SK-N-SH (cell line): ENCODE measurements at regions not wholly inside any gene's neighbourhood (a gene's known extent, or its start where the extent isn't known, plus 50 kb on each side); places are given as distances from the start of the nearest gene placed in this dataset.

Experiments
- CTCF ChIA-PET: fragments of 300-600, 350-600 bp; formaldehyde crosslinking; extraction: SDS; loops from one replicate; lab custom pipeline; 2021; lab: Yijun Ruan, JAX
- POLR2A ChIA-PET: fragments of 350-600 bp; sonication (Branson Sonifier 250); formaldehyde crosslinking; extraction: SDS; loops from one replicate; lab custom pipeline; 2020; ENCODE audit warnings: antibody characterized with exemption, inconsistent platforms; lab: Yijun Ruan, JAX
- DNase-seq: peaks from one replicate; pipeline ENCODE4 v3.0.0; 2012
- H2AFZ ChIP-seq: fragments of 200-600 bp; sonication (generic); 2 replicates; pipeline ENCODE4 v1.8.1; 2016; ENCODE audit warnings: antibody characterized with exemption, mild to moderate bottlenecking, low read depth
- H3F3A ChIP-seq: fragments of 200-600 bp; sonication (generic); replicated peaks from 2 replicates; pipeline ENCODE3; 2016; ENCODE audit warnings: antibody characterized with exemption, mild to moderate bottlenecking; ENCODE audit not compliant: insufficient read depth
- H3K27ac ChIP-seq, 2 experiments: fragments of 200-500 bp in 1 of 2; fragments of 200-600 bp in 1 of 2; sonication (Bioruptor generic) in 1 of 2; sonication (generic), shearing (Covaris generic) in 1 of 2; 2 replicates each; pipeline versions ENCODE4 v1.5.1 to v1.6.1; 2014 to 2016; ENCODE audit warnings: low read depth in 2 of 2, inconsistent platforms in 1 of 2, low read length in 1 of 2, mild to moderate bottlenecking in 1 of 2, mixed read lengths in 1 of 2
- H3K27me3 ChIP-seq: fragments of 200-600 bp; sonication (generic), shearing (Covaris generic); 2 replicates; pipeline ENCODE4 v1.6.1; 2016; ENCODE audit warnings: mixed run types; ENCODE audit not compliant: insufficient read depth
- H3K36me3 ChIP-seq, 2 experiments: fragments of 200-500 bp in 1 of 2; fragments of 200-600 bp in 1 of 2; sonication (Bioruptor generic) in 1 of 2; sonication (generic) in 1 of 2; replicated peaks in 1 of 2; 2 replicates each; pipeline versions ENCODE3 to v1.5.1; 2014 to 2016; ENCODE audit warnings: low read length in 1 of 2, mild to moderate bottlenecking in 1 of 2; ENCODE audit not compliant: insufficient read depth in 2 of 2, control insufficient read depth in 1 of 2
- H3K4me1 ChIP-seq, 2 experiments: fragments of 200-500 bp in 1 of 2; fragments of 200-600 bp in 1 of 2; sonication (Bioruptor generic) in 1 of 2; sonication (generic), shearing (Covaris generic) in 1 of 2; 2 replicates each; pipeline versions ENCODE4 v1.5.1 to v1.6.1; 2014 to 2016; ENCODE audit warnings: low read depth in 1 of 2, low read length in 1 of 2, mixed run types in 1 of 2; ENCODE audit not compliant: insufficient read depth in 2 of 2, control insufficient read depth in 1 of 2
- H3K4me2 ChIP-seq: fragments of 200-600 bp; sonication (generic), shearing (Covaris generic); 2 replicates; pipeline ENCODE4 v1.6.1; 2017; ENCODE audit warnings: mixed run types
- H3K4me3 ChIP-seq, 2 experiments: fragments of 200-500 bp in 1 of 2; fragments of 200-600 bp in 1 of 2; sonication (Bioruptor generic) in 1 of 2; sonication (generic), shearing (Covaris generic) in 1 of 2; 2 replicates each; pipeline versions ENCODE4 v1.5.1 to v1.8.1; 2014 to 2016; ENCODE audit warnings: low read depth in 2 of 2, inconsistent platforms in 1 of 2, low read length in 1 of 2, mild to moderate bottlenecking in 1 of 2, mixed read lengths in 1 of 2, moderate library complexity in 1 of 2
- H3K79me2 ChIP-seq: fragments of 200-600 bp; sonication (generic); 2 replicates; pipeline ENCODE4 v1.8.1; 2017; ENCODE audit warnings: mild to moderate bottlenecking; ENCODE audit not compliant: insufficient read depth
- H3K9ac ChIP-seq: fragments of 200-600 bp; sonication (generic); 2 replicates; pipeline ENCODE4 v1.6.1; 2017; ENCODE audit warnings: mixed run types
- H3K9me2 ChIP-seq: fragments of 200-600 bp; sonication (generic); 2 replicates; pipeline ENCODE4 v1.6.1; 2017; ENCODE audit warnings: mixed run types
- H3K9me3 ChIP-seq: fragments of 200-600 bp; sonication (generic); 2 replicates; pipeline ENCODE4 v1.6.1; 2017; ENCODE audit warnings: mixed run types, mild to moderate bottlenecking, moderate library complexity
- H4K20me1 ChIP-seq: fragments of 200-600 bp; sonication (generic); 2 replicates; pipeline ENCODE4 v1.6.1; 2017; ENCODE audit warnings: mild to moderate bottlenecking, mixed run types; ENCODE audit not compliant: insufficient read depth
- EZH2phosphoT487 ChIP-seq: fragments of 200-600 bp; sonication (generic); IDR thresholded peaks from 2 replicates; pipeline ENCODE4 v1.6.1; 2017; ENCODE audit warnings: low read depth, mixed run types, mild to moderate bottlenecking, antibody characterized with exemption, moderate library complexity, borderline replicate concordance
- FOXM1 ChIP-seq: IDR thresholded peaks from 2 replicates; pipeline ENCODE4 v1.4.0; 2012; ENCODE audit warnings: low read depth, mild to moderate bottlenecking
- GABPA ChIP-seq: IDR thresholded peaks from 2 replicates; pipeline ENCODE4 v1.4.0; 2012; ENCODE audit warnings: low read depth, mild to moderate bottlenecking
- RXRA ChIP-seq: IDR thresholded peaks from 2 replicates; pipeline ENCODE4 v1.4.0; 2012; ENCODE audit warnings: low read depth, mild to moderate bottlenecking, borderline replicate concordance
- TCF12 ChIP-seq: IDR thresholded peaks from 2 replicates; pipeline ENCODE4 v1.4.0; 2012
- TEAD4 ChIP-seq: IDR thresholded peaks from 2 replicates; pipeline ENCODE4 v1.4.0; 2012; ENCODE audit warnings: mild to moderate bottlenecking, borderline replicate concordance; ENCODE audit not compliant: insufficient read depth
- USF2 ChIP-seq: fragments of 150-350 bp; IDR thresholded peaks from 2 replicates; pipeline ENCODE4 v1.6.1; 2017; ENCODE audit warnings: antibody characterized with exemption, low read length, low read depth, borderline replicate concordance
- ZBTB33 ChIP-seq: IDR thresholded peaks from 2 replicates; pipeline ENCODE4 v1.4.0; 2012; ENCODE audit warnings: low read depth, borderline replicate concordance
- WGBS: methylation state at CpG from one replicate; pipeline ENCODE4 v1.1.6; 2017; ENCODE audit warnings: low lambda C conversion rate; 5-methylcytosine and 5-hydroxymethylcytosine counted together
- TF ChIP-seq, protein P1 (sequence below): IDR thresholded peaks from 2 replicates; pipeline ENCODE4 v1.4.0; 2012; ENCODE audit warnings: low read depth
- TF ChIP-seq, protein P2 (sequence below): fragments of 200-600 bp; sonication (generic); IDR thresholded peaks from 2 replicates; pipeline ENCODE4 v1.6.1; 2017; ENCODE audit warnings: antibody characterized with exemption, mild to moderate bottlenecking, moderate library complexity
- TF ChIP-seq, protein P3 (sequence below): IDR thresholded peaks from 2 replicates; pipeline ENCODE4 v1.4.0; 2012; ENCODE audit warnings: low read depth, borderline replicate concordance

GRCh38 chr1:4421986-4422385 lies 232.4 kb upstream of the AJAP1 start (continued):
- TF ChIP-seq ZBTB33 (no peak), RXRA (no peak), GABPA (no peak)

DNA sequence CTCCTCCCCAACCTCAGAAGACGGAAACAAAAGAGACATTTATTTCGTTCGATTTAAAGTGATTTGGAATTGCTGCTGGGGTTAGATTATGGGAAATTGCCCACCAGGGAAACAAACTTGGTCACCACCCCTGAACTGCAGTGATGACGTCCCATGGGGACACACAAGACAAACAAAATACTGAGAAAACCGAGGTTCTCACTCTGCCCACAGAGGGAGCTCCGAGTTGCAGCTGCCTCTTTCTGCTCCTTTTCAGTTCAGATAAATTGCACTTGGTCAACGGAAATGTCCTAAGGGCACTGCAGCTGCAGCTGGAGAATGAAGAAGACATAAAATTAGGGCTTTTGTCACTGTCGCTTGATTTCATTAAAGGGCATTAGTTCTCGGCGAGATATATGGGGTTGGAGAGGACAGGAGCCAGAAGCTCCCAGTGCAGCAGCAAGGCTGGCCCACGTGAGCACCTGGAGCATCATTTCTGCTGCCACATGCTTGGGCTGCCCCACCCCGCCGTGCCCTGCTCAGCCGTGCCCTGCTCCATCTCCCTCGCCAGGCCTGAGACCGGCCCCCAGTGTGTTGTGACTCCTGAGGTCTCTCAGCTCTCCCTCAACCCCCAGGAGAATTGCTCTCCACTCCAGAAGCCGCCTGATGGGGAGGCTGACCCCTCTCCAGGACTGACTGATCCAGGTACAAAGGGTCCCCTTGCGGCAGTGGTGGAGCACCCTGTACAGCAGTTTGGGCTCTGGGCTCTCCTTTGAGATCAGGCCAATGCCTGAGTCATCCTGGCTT lies 231.7 kb upstream of the AJAP1 start:
- POLR2A ChIA-PET = no interaction called here

More for the DNA sequence above, 231.7 kb upstream of the AJAP1 start:
- Histone ChIP-seq H3K27me3 (no peaks in the 10 kb centered on the region), H3F3A (no peaks in the 10 kb centered on the region), H3K4me3 (no peak overlapping the region), H3K9me3 (no peaks in the 10 kb centered on the region), H3K4me1 (no peaks in the 10 kb centered on the region), H3K27ac (no peak overlapping the region), H3K36me3 (no peaks in the 10 kb centered on the region), H4K20me1 (no peaks in the 10 kb centered on the region), H3K9me2 (no peaks in the 10 kb centered on the region), H3K4me2 (no peak overlapping the region), H3K79me2 (no peaks in the 10 kb centered on the region), H3K9ac (no peak overlapping the region), H2AFZ (no peak overlapping the region)
- TF ChIP-seq FOXM1 (no peak), EZH2phosphoT487 (no peak), TCF12 (no peak), USF2 (no peak), TEAD4 (no peak)
- TF ChIP-seq, protein P1, sequence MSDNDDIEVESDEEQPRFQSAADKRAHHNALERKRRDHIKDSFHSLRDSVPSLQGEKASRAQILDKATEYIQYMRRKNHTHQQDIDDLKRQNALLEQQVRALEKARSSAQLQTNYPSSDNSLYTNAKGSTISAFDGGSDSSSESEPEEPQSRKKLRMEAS = no peak
- TF ChIP-seq, protein P2, sequence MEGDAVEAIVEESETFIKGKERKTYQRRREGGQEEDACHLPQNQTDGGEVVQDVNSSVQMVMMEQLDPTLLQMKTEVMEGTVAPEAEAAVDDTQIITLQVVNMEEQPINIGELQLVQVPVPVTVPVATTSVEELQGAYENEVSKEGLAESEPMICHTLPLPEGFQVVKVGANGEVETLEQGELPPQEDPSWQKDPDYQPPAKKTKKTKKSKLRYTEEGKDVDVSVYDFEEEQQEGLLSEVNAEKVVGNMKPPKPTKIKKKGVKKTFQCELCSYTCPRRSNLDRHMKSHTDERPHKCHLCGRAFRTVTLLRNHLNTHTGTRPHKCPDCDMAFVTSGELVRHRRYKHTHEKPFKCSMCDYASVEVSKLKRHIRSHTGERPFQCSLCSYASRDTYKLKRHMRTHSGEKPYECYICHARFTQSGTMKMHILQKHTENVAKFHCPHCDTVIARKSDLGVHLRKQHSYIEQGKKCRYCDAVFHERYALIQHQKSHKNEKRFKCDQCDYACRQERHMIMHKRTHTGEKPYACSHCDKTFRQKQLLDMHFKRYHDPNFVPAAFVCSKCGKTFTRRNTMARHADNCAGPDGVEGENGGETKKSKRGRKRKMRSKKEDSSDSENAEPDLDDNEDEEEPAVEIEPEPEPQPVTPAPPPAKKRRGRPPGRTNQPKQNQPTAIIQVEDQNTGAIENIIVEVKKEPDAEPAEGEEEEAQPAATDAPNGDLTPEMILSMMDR = no peak
- TF ChIP-seq, protein P3, sequence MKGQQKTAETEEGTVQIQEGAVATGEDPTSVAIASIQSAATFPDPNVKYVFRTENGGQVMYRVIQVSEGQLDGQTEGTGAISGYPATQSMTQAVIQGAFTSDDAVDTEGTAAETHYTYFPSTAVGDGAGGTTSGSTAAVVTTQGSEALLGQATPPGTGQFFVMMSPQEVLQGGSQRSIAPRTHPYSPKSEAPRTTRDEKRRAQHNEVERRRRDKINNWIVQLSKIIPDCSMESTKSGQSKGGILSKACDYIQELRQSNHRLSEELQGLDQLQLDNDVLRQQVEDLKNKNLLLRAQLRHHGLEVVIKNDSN = no peak
- peak; percentile 26 for DNase-seq
- 11% methylated on average over 11 of the region's 18 CpGs for WGBS
- CTCF ChIA-PET = interaction anchor here (0.9 kb wide), 1 partner anchor 9 kb away, joined by 3 read pairs; no protein-coding TSS in a partner anchor
